Endothelial cell (in vitro differentiated cells): ENCODE measurements at regions not wholly inside any gene's neighbourhood (a gene's known extent, or its start where the extent isn't known, plus 50 kb on each side); places are given as distances from the start of the nearest gene placed in this dataset.
"Not testable (repeated sequence)": the region's sequence is repeated elsewhere in the genome, so short reads cannot be mapped to it uniquely, and the experiment has no call there.

ENCODE experiments used
- DNase-seq: peaks from one replicate; pipeline ENCODE4 v3.0.0; 2021; ENCODE audit warnings: low spot score
- H3K27ac Mint-ChIP-seq: one replicate; pipeline ENCODE4 v1.8.0; 2021; ENCODE audit warnings: mixed read lengths, inconsistent platforms; ENCODE audit not compliant: unreplicated experiment
- H3K27me3 Mint-ChIP-seq: one replicate; pipeline ENCODE4 v1.8.0; 2021; ENCODE audit warnings: mild to moderate bottlenecking, moderate library complexity, mixed read lengths, inconsistent platforms; ENCODE audit not compliant: unreplicated experiment
- H3K36me3 Mint-ChIP-seq: one replicate; pipeline ENCODE4 v1.8.0; 2021; ENCODE audit warnings: mild to moderate bottlenecking, low read depth, mixed read lengths, inconsistent platforms; ENCODE audit not compliant: unreplicated experiment
- H3K4me1 Mint-ChIP-seq: one replicate; pipeline ENCODE4 v1.8.0; 2021; ENCODE audit warnings: mild to moderate bottlenecking, mixed read lengths, inconsistent platforms; ENCODE audit not compliant: unreplicated experiment
- H3K4me3 Mint-ChIP-seq: one replicate; pipeline ENCODE4 v1.8.0; 2021; ENCODE audit warnings: mild to moderate bottlenecking, mixed read lengths, inconsistent platforms; ENCODE audit not compliant: unreplicated experiment
- H3K9me3 Mint-ChIP-seq: one replicate; pipeline ENCODE4 v1.8.0; 2021; ENCODE audit warnings: mixed read lengths, inconsistent platforms; ENCODE audit not compliant: unreplicated experiment
- CTCF ChIP-seq: fragments of 200-600 bp; sonication (generic); IDR thresholded peaks from one replicate; pipeline ENCODE4 v1.5.0; 2021; ENCODE audit warnings: antibody characterized with exemption; ENCODE audit not compliant: unreplicated experiment

GRCh38 chr2:21371499-21372003 is 247.8 kb downstream of the TDRD15 start:
- TF ChIP-seq CTCF, result no peak
- Mint-ChIP-seq H3K27ac (no peak overlapping the region), H3K4me1 (no peaks in the 10 kb centered on the region), H3K36me3 (no peaks in the 10 kb centered on the region), H3K9me3 (no peaks in the 10 kb centered on the region), H3K4me3 (no peak overlapping the region), H3K27me3 (no peaks in the 10 kb centered on the region)
- no peak for DNase-seq

DNA sequence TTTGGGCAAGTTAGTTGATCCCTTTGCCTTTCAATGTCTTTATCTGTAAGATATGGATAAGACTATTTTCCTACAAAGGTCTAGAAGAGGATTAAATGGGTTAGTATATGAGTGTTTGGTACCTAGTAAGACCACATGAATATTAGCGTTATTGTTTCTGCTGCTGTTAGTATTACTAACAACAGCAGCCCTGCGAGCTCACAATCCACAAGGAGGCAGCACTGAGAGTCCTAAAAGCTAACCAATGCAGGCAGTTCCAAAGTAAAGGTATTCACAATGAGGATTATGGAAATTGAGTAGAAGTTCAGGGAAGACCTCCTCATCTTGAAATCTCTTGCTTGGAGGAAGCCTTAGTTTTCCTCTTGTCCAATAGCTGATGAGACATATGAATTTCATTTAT is 248.9 kb downstream of the TDRD15 start:
- no peaks in the 10 kb centered on the region for H3K27me3 Mint-ChIP-seq
- H3K4me3 Mint-ChIP-seq, result no peak overlapping the region
- no peaks in the 10 kb centered on the region for H3K4me1 Mint-ChIP-seq
- H3K27ac Mint-ChIP-seq, result no peak overlapping the region
- peak; percentile 34 for DNase-seq
- no peaks in the 10 kb centered on the region for H3K9me3 Mint-ChIP-seq
- peak; percentile 42 for TF ChIP-seq CTCF
- no peaks in the 10 kb centered on the region for H3K36me3 Mint-ChIP-seq

DNA sequence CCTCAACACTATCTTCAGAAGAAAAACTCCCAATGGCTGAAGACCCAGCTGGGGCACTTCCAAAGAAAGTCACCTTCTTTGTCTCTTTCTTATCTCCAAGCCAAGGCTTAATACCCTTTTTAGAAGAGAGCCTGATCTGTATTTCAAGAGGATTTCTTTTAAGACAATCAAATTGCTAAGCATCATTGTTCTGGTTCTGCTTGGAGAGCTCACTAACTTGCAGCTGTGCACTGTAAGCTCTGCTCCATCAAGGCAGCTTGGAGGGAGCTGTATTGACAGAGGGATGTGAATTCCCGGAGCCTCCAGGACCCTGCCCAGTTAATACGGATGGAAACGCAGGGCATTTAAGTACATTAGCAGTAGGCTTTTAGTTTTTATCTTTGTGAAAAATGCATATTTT is 253.1 kb downstream of the TDRD15 start:
- no peak for TF ChIP-seq CTCF
- H3K9me3 Mint-ChIP-seq, result no peaks in the 10 kb centered on the region
- no peak overlapping the region for H3K4me3 Mint-ChIP-seq
- no peak overlapping the region for H3K27ac Mint-ChIP-seq
- no peak for DNase-seq
- no peaks in the 10 kb centered on the region for H3K4me1 Mint-ChIP-seq
- H3K36me3 Mint-ChIP-seq, result no peaks in the 10 kb centered on the region
- H3K27me3 Mint-ChIP-seq, result no peaks in the 10 kb centered on the region

GRCh38 chr2:21379140-21379539 is 255.4 kb downstream of the TDRD15 start:
- Mint-ChIP-seq H3K27ac (no peak overlapping the region), H3K4me1 (no peaks in the 10 kb centered on the region), H3K27me3 (peaks cover 4% of the 10 kb centered on the region), H3K36me3 (no peaks in the 10 kb centered on the region), H3K9me3 (no peaks in the 10 kb centered on the region), H3K4me3 (no peak overlapping the region)
- no peak for DNase-seq
- no peak for TF ChIP-seq CTCF

DNA sequence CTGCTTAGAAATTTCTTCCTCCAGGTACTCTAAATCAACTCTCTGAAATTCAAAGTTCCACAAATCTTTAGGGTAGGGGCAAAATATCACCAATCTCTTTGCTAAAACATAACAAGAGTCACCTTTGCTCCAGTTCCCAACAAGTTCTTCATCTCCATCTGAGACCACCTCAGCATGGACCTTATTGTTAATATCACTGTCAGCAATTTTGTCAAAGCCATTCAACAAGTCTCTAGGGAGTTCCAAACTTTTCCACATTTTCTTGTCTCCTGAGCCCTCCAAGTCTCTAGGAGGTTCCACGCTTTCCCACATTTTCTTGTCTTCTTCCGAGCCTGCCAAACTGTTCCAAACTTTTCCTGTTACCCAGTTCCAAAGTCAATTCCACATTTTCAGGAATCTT is 255.9 kb downstream of the TDRD15 start:
- not testable (repeated sequence) for H3K9me3 Mint-ChIP-seq, H3K27me3 Mint-ChIP-seq

DNA sequence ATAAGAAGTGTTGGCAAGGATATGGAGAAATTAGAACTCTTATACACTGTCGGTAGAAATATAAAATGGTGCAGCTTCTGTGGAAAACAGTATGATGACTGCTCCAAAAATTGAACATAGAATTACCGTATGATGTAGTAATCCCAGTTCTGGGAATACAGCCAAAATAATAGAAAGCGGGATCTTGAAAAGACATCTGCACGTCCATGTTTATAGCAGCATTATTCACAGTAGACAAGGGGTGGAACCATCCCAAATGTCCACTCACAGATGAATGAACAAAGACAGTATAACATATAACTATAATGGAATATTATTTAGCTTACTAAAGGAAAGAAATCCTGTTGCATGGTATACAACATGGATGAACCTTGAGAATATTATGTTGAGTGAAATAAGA is 257.7 kb downstream of the TDRD15 start:
- no peak for DNase-seq
- Mint-ChIP-seq H3K36me3 (no peaks in the 10 kb centered on the region), H3K4me1 (no peaks in the 10 kb centered on the region), H3K9me3 (no peaks in the 10 kb centered on the region), H3K27me3 (peaks cover 5% of the 10 kb centered on the region), H3K27ac (no peak overlapping the region), H3K4me3 (no peak overlapping the region)
- TF ChIP-seq CTCF, result no peak

More for the DNA sequence above, 255.9 kb downstream of the TDRD15 start:
- not testable (repeated sequence) for DNase-seq, H3K27ac Mint-ChIP-seq, H3K4me3 Mint-ChIP-seq, H3K4me1 Mint-ChIP-seq, H3K36me3 Mint-ChIP-seq
